Caco-2 (cell line): ENCODE measurements at regions not wholly inside any gene's neighbourhood (a gene's known extent, or its start where the extent isn't known, plus 50 kb on each side); places are given as distances from the start of the nearest gene placed in this dataset.

Source experiments
- BruUV-seq: library from RNA; stranded (reverse); fragments of 400-500 nt; replicated peaks from 2 replicates; lab custom pipeline; 2021; lab: Mats Ljungman, UMichigan
- CTCF ChIA-PET: fragments of 300-600 bp; sonication (Branson Sonifier 250); formaldehyde crosslinking; loops from one replicate; lab custom pipeline; 2022; ENCODE audit warnings: antibody characterized with exemption; lab: Charles Lee
- POLR2A ChIA-PET: fragments of 300-600 bp; sonication (Branson Sonifier 250); formaldehyde crosslinking; loops from one replicate; lab custom pipeline; 2022; ENCODE audit warnings: antibody characterized with exemption; lab: Charles Lee
- DNase-seq, 2 experiments: peaks; one replicate each; pipeline versions ENCODE4 v3.0.0 to v3.0.0-alpha.2; 2020 to 2022
- H3K27me3 ChIP-seq: replicated peaks from 2 replicates; pipeline ENCODE4 v1.6.0; 2011; ENCODE audit warnings: low read length; ENCODE audit not compliant: control insufficient read depth, insufficient read depth
- H3K36me3 ChIP-seq: 2 replicates; pipeline ENCODE4 v1.5.1; 2011; ENCODE audit warnings: low read length; ENCODE audit not compliant: control insufficient read depth, insufficient read depth
- H3K4me1 ChIP-seq: fragments of 250-450 bp; sonication (Bioruptor Pico); 2 replicates; pipeline ENCODE4 v1.5.1; 2020; ENCODE audit warnings: mild to moderate bottlenecking
- H3K4me3 ChIP-seq: 2 replicates; pipeline ENCODE4 v1.5.1; 2011; ENCODE audit warnings: low read depth, mild to moderate bottlenecking, control low read depth, low read length
- H3K9me3 ChIP-seq: fragments of 250-450 bp; sonication (Bioruptor Pico); 2 replicates; pipeline ENCODE4 v1.5.1; 2020; ENCODE audit warnings: mild to moderate bottlenecking, moderate library complexity
- H3K27ac Mint-ChIP-seq: one replicate; pipeline ENCODE4 v1.8.0; 2022; ENCODE audit warnings: mixed read lengths; ENCODE audit not compliant: unreplicated experiment
- H3K27me3 Mint-ChIP-seq: one replicate; pipeline ENCODE4 v1.8.0; 2022; ENCODE audit warnings: mixed read lengths; ENCODE audit not compliant: insufficient read depth, unreplicated experiment
- H3K36me3 Mint-ChIP-seq: one replicate; pipeline ENCODE4 v1.8.0; 2022; ENCODE audit warnings: mild to moderate bottlenecking, mixed read lengths; ENCODE audit not compliant: insufficient read depth, unreplicated experiment
- H3K4me1 Mint-ChIP-seq: one replicate; pipeline ENCODE4 v1.8.0; 2022; ENCODE audit warnings: low read depth, mixed read lengths; ENCODE audit not compliant: unreplicated experiment
- H3K4me3 Mint-ChIP-seq: one replicate; pipeline ENCODE4 v1.8.0; 2022; ENCODE audit warnings: mild to moderate bottlenecking, moderate library complexity, mixed read lengths; ENCODE audit not compliant: unreplicated experiment
- H3K9me3 Mint-ChIP-seq: one replicate; pipeline ENCODE4 v1.8.0; 2022; ENCODE audit warnings: mixed read lengths; ENCODE audit not compliant: unreplicated experiment
- intact Hi-C: fragments of 100-400 bp; cut with micrococcal nuclease; formaldehyde crosslinking; loops from one replicate; pipeline ENCODE4 v1.10.0; 2022; ENCODE audit not compliant: unreplicated experiment
- TF ChIP-seq, protein P1 (sequence below), 2 experiments: fragments of 200-600 bp in 1 of 2; IDR thresholded peaks; 1 replicate in 1 of 2; 2 replicates in 1 of 2; pipeline versions ENCODE4 v1.5.1 to v1.8.0; 2011 to 2022; ENCODE audit warnings: antibody characterized with exemption in 1 of 2, control low read depth in 1 of 2, inconsistent platforms in 1 of 2, low read depth in 1 of 2, low read length in 1 of 2, mild to moderate bottlenecking in 1 of 2, moderate library complexity in 1 of 2; ENCODE audit not compliant: insufficient read depth in 1 of 2, severe bottlenecking in 1 of 2, unreplicated experiment in 1 of 2

DNA sequence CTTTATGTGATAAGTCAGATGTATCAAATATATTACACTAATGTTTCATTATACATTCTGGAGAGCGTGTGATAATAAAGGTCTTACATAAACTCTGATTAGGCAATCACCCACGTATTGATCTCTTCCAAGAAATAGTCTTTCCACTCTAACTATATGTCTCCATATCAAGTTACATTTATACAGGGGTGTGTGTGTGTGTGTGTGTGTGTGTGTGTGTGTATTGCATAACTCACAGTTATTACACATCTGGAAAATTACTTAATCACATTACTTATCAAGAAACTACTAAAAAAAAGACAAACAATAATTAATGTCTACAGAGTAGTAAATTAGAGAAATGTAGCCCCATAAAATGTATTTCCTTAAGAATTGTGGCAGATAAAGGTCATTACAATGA, 339.8 kb downstream of the CDH19 start:
- Histone ChIP-seq H3K4me3 (no peak overlapping the region), H3K27me3 (no peaks in the 10 kb centered on the region), H3K9me3 (no peaks in the 10 kb centered on the region), H3K4me1 (no peaks in the 10 kb centered on the region), H3K36me3 (no peaks in the 10 kb centered on the region)
- Mint-ChIP-seq H3K36me3 (no peaks in the 10 kb centered on the region), H3K27me3 (no peaks in the 10 kb centered on the region), H3K4me1 (no peaks in the 10 kb centered on the region), H3K27ac (no peak overlapping the region), H3K4me3 (no peak overlapping the region), H3K9me3 (no peaks in the 10 kb centered on the region)
- CTCF ChIA-PET: no interaction called here
- no TSS peak for BruUV-seq
- no peak for DNase-seq
- intact Hi-C loops: no loop called here
- TF ChIP-seq, protein P1, sequence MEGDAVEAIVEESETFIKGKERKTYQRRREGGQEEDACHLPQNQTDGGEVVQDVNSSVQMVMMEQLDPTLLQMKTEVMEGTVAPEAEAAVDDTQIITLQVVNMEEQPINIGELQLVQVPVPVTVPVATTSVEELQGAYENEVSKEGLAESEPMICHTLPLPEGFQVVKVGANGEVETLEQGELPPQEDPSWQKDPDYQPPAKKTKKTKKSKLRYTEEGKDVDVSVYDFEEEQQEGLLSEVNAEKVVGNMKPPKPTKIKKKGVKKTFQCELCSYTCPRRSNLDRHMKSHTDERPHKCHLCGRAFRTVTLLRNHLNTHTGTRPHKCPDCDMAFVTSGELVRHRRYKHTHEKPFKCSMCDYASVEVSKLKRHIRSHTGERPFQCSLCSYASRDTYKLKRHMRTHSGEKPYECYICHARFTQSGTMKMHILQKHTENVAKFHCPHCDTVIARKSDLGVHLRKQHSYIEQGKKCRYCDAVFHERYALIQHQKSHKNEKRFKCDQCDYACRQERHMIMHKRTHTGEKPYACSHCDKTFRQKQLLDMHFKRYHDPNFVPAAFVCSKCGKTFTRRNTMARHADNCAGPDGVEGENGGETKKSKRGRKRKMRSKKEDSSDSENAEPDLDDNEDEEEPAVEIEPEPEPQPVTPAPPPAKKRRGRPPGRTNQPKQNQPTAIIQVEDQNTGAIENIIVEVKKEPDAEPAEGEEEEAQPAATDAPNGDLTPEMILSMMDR (IDR thresholded peaks at IDR 0.05; ENCODE audit: insufficient read depth in 1 of 2, low read depth in 1 of 2, low read length in 1 of 2, severe bottlenecking in 1 of 2, unreplicated experiment in 1 of 2): no peak
- POLR2A ChIA-PET: no interaction called here

DNA sequence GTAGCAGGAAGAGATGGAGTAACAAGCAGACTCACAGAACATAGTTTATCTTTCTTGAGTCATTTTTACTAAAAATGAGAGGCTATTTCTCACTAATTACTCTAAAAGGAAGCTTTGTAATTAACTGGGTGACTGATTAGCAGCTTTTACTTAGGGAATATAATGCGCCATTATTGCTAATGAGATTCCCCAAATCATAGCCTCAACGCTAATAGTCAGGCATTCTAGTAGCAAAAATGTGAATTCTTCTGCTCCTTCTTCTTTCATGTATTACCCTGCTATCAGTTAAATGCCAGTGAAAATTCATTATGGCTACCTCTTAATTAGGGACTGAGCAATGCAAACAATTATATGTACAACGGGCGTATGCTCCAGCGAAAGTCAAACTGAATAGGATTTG, 349.8 kb downstream of the CDH19 start:
- Histone ChIP-seq H3K36me3 (no peaks in the 10 kb centered on the region), H3K27me3 (no peaks in the 10 kb centered on the region), H3K9me3 (no peaks in the 10 kb centered on the region), H3K4me3 (no peak overlapping the region), H3K4me1 (no peaks in the 10 kb centered on the region)
- Mint-ChIP-seq H3K9me3 (no peaks in the 10 kb centered on the region), H3K36me3 (no peaks in the 10 kb centered on the region), H3K4me1 (no peaks in the 10 kb centered on the region), H3K4me3 (no peak overlapping the region), H3K27ac (no peak overlapping the region), H3K27me3 (no peaks in the 10 kb centered on the region)
- ChIA-PET CTCF (no interaction called here), POLR2A (no interaction called here)
- BruUV-seq: no TSS peak
- TF ChIP-seq, protein P1 (IDR thresholded peaks at IDR 0.05; ENCODE audit: insufficient read depth in 1 of 2, low read depth in 1 of 2, low read length in 1 of 2, severe bottlenecking in 1 of 2, unreplicated experiment in 1 of 2): no peak
- intact Hi-C loops: no loop called here
- no peak for DNase-seq

DNA sequence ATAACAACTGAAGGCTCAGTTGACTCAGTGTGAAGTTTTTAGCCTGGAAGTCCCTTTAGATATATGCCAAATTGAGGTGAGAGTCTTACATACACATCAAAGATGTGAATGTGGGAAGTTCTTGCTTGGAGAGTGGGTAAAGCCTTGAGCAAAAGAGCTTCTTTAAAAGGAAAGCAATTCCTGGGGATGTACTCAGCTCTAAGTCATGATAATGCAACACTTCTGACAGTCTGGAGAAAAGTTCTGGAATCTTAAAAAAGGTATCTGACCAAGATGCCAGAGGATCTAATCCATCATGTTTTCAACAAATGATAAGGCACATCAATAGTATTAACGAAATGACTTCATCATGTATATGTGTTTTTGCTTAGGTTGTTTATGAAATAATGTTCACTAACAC, 351.2 kb downstream of the CDH19 start:
- POLR2A ChIA-PET: no interaction called here
- Mint-ChIP-seq H3K9me3 (no peaks in the 10 kb centered on the region), H3K36me3 (no peaks in the 10 kb centered on the region), H3K4me3 (no peak overlapping the region), H3K27ac (no peak overlapping the region), H3K4me1 (no peaks in the 10 kb centered on the region), H3K27me3 (no peaks in the 10 kb centered on the region)
- H3K36me3 ChIP-seq: no peaks in the 10 kb centered on the region
- no TSS peak for BruUV-seq
- DNase-seq: no peak
- CTCF ChIA-PET: no interaction called here
- intact Hi-C loops: no loop called here
- H3K9me3 ChIP-seq: no peaks in the 10 kb centered on the region
- no peaks in the 10 kb centered on the region for H3K27me3 ChIP-seq
- H3K4me3 ChIP-seq: no peak overlapping the region
- TF ChIP-seq, protein P1 (IDR thresholded peaks at IDR 0.05; ENCODE audit: insufficient read depth in 1 of 2, low read depth in 1 of 2, low read length in 1 of 2, severe bottlenecking in 1 of 2, unreplicated experiment in 1 of 2): no peak
- H3K4me1 ChIP-seq: no peaks in the 10 kb centered on the region
